PFSK-1 (cell line): ENCODE measurements at regions not wholly inside any gene's neighbourhood (a gene's known extent, or its start where the extent isn't known, plus 50 kb on each side); places are given as distances from the start of the nearest gene placed in this dataset.

Source experiments
- POLR2AphosphoS5 ChIP-seq: IDR thresholded peaks from 2 replicates; pipeline ENCODE4 v1.6.1; 2012; ENCODE audit warnings: low read depth, mild to moderate bottlenecking, control low read depth, low read length, moderate library complexity
- TAF1 ChIP-seq: IDR thresholded peaks from 2 replicates; pipeline ENCODE4 v1.6.1; 2012; ENCODE audit warnings: low read length, control low read depth, borderline replicate concordance; ENCODE audit not compliant: insufficient read depth

DNA sequence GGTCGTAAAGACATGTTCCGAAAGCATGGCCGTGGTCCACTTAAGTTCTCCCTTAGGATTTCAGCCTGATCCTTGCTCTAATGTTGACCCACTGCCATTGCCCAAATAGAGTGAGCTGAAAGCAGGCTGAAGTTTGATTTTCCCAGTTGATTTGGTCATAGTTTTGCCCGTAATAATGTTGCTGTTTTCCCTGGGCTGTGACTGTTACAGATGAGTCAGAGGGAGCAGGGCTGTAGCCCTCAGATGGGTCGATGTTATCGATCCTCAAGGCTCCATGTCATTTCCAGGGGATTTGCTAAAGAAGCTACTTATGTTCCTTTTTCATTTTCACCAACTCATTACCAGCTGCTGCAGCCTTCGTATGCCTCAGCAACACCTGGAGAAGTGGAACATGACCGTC, 169.0 kb upstream of the ZFHX3 start:
- TF ChIP-seq POLR2AphosphoS5 (no peak), TAF1 (no peak)
